Hippocampal formation (tissue), 2 donors: ENCODE measurements at regions not wholly inside any gene's neighbourhood (a gene's known extent, or its start where the extent isn't known, plus 50 kb on each side); places are given as distances from the start of the nearest gene placed in this dataset.

Experiments used
- DNase-seq, 2 donors: peaks; one replicate each; lab custom pipeline; 2025; lab: John Stamatoyannopoulos, UW

- no peak for DNase-seq
Measured at GRCh38 chr13:74485757-74486156, 351.6 kb upstream of the KLF12 start.

GRCh38 chr13:74479124-74479523 is 344.9 kb upstream of the KLF12 start:
- DNase-seq: no peak

GRCh38 chr13:74476788-74477187 is 342.6 kb upstream of the KLF12 start:
- DNase-seq: no peak

GRCh38 chr13:74476365-74476764 is 342.2 kb upstream of the KLF12 start:
- no peak for DNase-seq

- no peak for DNase-seq
Measured at GRCh38 chr13:74466864-74467263, 332.7 kb upstream of the KLF12 start.

- DNase-seq: no peak
Measured at GRCh38 chr13:74466020-74466419, 331.8 kb upstream of the KLF12 start.

- no peak for DNase-seq
Measured at GRCh38 chr13:74465271-74465670, 331.1 kb upstream of the KLF12 start.

- DNase-seq: no peak
Measured at GRCh38 chr13:74464670-74465069, 330.5 kb upstream of the KLF12 start.

- DNase-seq: no peak
Measured at GRCh38 chr13:74461011-74461410, 326.8 kb upstream of the KLF12 start.

- no peak for DNase-seq
Measured at GRCh38 chr13:74452881-74453280, 318.7 kb upstream of the KLF12 start.

GRCh38 chr13:74452176-74452575 is 318.0 kb upstream of the KLF12 start:
- no peak for DNase-seq

- DNase-seq: no peak
Measured at GRCh38 chr13:74450964-74451363, 316.8 kb upstream of the KLF12 start.

GRCh38 chr13:74450525-74450845 is 316.3 kb upstream of the KLF12 start:
- DNase-seq: no peak

GRCh38 chr13:74449811-74450524 is 315.8 kb upstream of the KLF12 start:
- DNase-seq: no peak

GRCh38 chr13:74444864-74445479 is 310.8 kb upstream of the KLF12 start:
- no peak for DNase-seq

GRCh38 chr13:74444161-74444571 is 310.0 kb upstream of the KLF12 start:
- no peak for DNase-seq

- DNase-seq: no peak
Measured at GRCh38 chr13:74443631-74444030, 309.4 kb upstream of the KLF12 start.

- DNase-seq: no peak
Measured at GRCh38 chr13:74442751-74443150, 308.5 kb upstream of the KLF12 start.

GRCh38 chr13:74438901-74439300 is 304.7 kb upstream of the KLF12 start:
- no peak for DNase-seq

GRCh38 chr13:74434782-74435181 is 300.6 kb upstream of the KLF12 start:
- DNase-seq: no peak

GRCh38 chr13:74424455-74424854 is 290.3 kb upstream of the KLF12 start:
- no peak for DNase-seq

- DNase-seq: no peak
Measured at GRCh38 chr13:74423434-74423833, 289.2 kb upstream of the KLF12 start.

GRCh38 chr13:74414458-74414857 is 280.3 kb upstream of the KLF12 start:
- no peak for DNase-seq

GRCh38 chr13:74413482-74413881 is 279.3 kb upstream of the KLF12 start:
- DNase-seq: no peak
